Astrocyte (in vitro differentiated cells and primary cell): ENCODE measurements at regions not wholly inside any gene's neighbourhood (a gene's known extent, or its start where the extent isn't known, plus 50 kb on each side); places are given as distances from the start of the nearest gene placed in this dataset.

ENCODE experiments used
- EZH2 ChIP-seq: IDR thresholded peaks from 2 replicates; pipeline ENCODE4 v1.6.1; 2012; ENCODE audit warnings: mild to moderate bottlenecking, low read length, inconsistent platforms; ENCODE audit not compliant: insufficient read depth
- TF ChIP-seq, protein P1 (sequence below): IDR thresholded peaks from 2 replicates; pipeline ENCODE4 v1.5.1; 2011; ENCODE audit warnings: low read depth, mild to moderate bottlenecking, inconsistent platforms, low read length, moderate library complexity; ENCODE audit not compliant: insufficient read depth

DNA sequence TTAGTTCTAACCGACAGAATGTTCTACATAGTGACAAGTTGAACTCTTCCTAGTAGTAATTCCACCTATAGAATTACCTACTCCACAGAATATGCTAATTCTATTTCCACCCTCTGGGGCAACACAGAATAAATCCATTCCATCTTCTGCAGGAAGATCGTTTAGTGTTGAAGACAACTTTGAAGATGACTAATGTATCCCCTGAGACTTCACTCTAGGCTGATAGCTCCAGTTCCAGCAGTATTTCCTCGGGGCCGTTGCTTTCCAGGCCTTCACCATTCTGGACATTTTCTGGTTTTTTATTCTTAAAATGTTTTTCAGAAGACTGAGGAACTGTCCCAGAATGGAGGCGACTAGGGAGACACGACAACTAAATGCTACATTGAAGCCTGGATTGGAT, 61.0 kb upstream of the CSF1 start:
- no peak for TF ChIP-seq EZH2
- TF ChIP-seq, protein P1, sequence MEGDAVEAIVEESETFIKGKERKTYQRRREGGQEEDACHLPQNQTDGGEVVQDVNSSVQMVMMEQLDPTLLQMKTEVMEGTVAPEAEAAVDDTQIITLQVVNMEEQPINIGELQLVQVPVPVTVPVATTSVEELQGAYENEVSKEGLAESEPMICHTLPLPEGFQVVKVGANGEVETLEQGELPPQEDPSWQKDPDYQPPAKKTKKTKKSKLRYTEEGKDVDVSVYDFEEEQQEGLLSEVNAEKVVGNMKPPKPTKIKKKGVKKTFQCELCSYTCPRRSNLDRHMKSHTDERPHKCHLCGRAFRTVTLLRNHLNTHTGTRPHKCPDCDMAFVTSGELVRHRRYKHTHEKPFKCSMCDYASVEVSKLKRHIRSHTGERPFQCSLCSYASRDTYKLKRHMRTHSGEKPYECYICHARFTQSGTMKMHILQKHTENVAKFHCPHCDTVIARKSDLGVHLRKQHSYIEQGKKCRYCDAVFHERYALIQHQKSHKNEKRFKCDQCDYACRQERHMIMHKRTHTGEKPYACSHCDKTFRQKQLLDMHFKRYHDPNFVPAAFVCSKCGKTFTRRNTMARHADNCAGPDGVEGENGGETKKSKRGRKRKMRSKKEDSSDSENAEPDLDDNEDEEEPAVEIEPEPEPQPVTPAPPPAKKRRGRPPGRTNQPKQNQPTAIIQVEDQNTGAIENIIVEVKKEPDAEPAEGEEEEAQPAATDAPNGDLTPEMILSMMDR: no peak
